GM23248 (cell line): ENCODE measurements at regions not wholly inside any gene's neighbourhood (a gene's known extent, or its start where the extent isn't known, plus 50 kb on each side); places are given as distances from the start of the nearest gene placed in this dataset.

Experiments
- EZH2 ChIP-seq: fragments of 200-600 bp; sonication (generic); IDR thresholded peaks from 2 replicates; pipeline ENCODE4 v1.6.1; 2018; ENCODE audit warnings: antibody characterized with exemption, mild to moderate bottlenecking; ENCODE audit not compliant: insufficient read depth, poor library complexity, severe bottlenecking
- EZH2phosphoT487 ChIP-seq: fragments of 200-600 bp; sonication (generic); IDR thresholded peaks from 2 replicates; pipeline ENCODE4 v1.6.1; 2018; ENCODE audit warnings: antibody characterized with exemption, moderate library complexity, mild to moderate bottlenecking, low read depth; ENCODE audit not compliant: insufficient read depth

- TF ChIP-seq EZH2 (no peak), EZH2phosphoT487 (no peak)
Observed at GRCh38 chr4:101693842-101694398, 96.6 kb upstream of the BANK1 start.
